CD4-positive, alpha-beta T cell (primary cell): ENCODE measurements at regions not wholly inside any gene's neighbourhood (a gene's known extent, or its start where the extent isn't known, plus 50 kb on each side); places are given as distances from the start of the nearest gene placed in this dataset.

Experiments used
- ATAC-seq: fragments of 200-7000 bp; cut with Tn5 transposase; one replicate; pipeline ENCODE4 v1.10.0; 2022; ENCODE audit warnings: mild to moderate bottlenecking; ENCODE audit not compliant: poor library complexity
- CTCF ChIA-PET: fragments of 350-600 bp; sonication (Branson Sonifier 250); formaldehyde crosslinking; loops from one replicate; lab custom pipeline; 2021; ENCODE audit warnings: antibody characterized with exemption, inconsistent platforms; lab: Charles Lee
- POLR2A ChIA-PET: fragments of 350-600 bp; sonication (Branson Sonifier 250); formaldehyde crosslinking; loops from one replicate; lab custom pipeline; 2021; ENCODE audit warnings: antibody characterized with exemption, inconsistent platforms; lab: Charles Lee
- DNase-seq, 14 experiments: peaks; one replicate each; pipeline ENCODE4 v3.0.0-alpha.2; 2013 to 2020; ENCODE audit warnings: mixed read lengths in 2 of 14
- H3K27ac ChIP-seq, 2 donors: one replicate each; pipeline versions ENCODE4 v1.5.1 to v1.7.0; 2013; ENCODE audit warnings: low read length in 2 of 2, low read depth in 1 of 2, mild to moderate bottlenecking in 1 of 2
- H3K27me3 ChIP-seq, 2 experiments: 1 replicate in 1 of 2; 2 replicates in 1 of 2; pipeline versions ENCODE4 v1.6.1 to v1.7.0; 2013; ENCODE audit warnings: low read length in 2 of 2, control low read depth in 1 of 2, mild to moderate bottlenecking in 1 of 2, moderate library complexity in 1 of 2; ENCODE audit not compliant: insufficient read depth in 2 of 2, control insufficient read depth in 1 of 2
- H3K36me3 ChIP-seq: one replicate; pipeline ENCODE4 v1.6.1; 2013; ENCODE audit warnings: low read length, control low read depth; ENCODE audit not compliant: insufficient read depth
- H3K4me1 ChIP-seq: one replicate; pipeline ENCODE4 v1.6.1; 2013; ENCODE audit warnings: low read length, control low read depth; ENCODE audit not compliant: insufficient read depth
- H3K4me3 ChIP-seq: one replicate; pipeline ENCODE4 v1.5.1; 2013; ENCODE audit warnings: mild to moderate bottlenecking, low read length, moderate library complexity
- H3K9me3 ChIP-seq, 2 experiments: 1 replicate in 1 of 2; 2 replicates in 1 of 2; pipeline versions ENCODE4 v1.6.1 to v1.7.0; 2013; ENCODE audit warnings: low read length in 2 of 2, mild to moderate bottlenecking in 2 of 2, control low read depth in 1 of 2, moderate library complexity in 1 of 2; ENCODE audit not compliant: control insufficient read depth in 1 of 2, insufficient read depth in 1 of 2
- H3K27ac Mint-ChIP-seq: one replicate; pipeline ENCODE4 v1.8.0; 2020; ENCODE audit warnings: mixed read lengths
- H3K27me3 Mint-ChIP-seq: one replicate; pipeline ENCODE4 v1.8.0; 2021; ENCODE audit warnings: mixed read lengths
- H3K36me3 Mint-ChIP-seq: one replicate; pipeline ENCODE4 v1.8.0; 2021; ENCODE audit warnings: low read depth, mixed read lengths
- H3K4me1 Mint-ChIP-seq: one replicate; pipeline ENCODE4 v1.8.0; 2021; ENCODE audit warnings: low read depth, mixed read lengths
- H3K4me3 Mint-ChIP-seq: one replicate; pipeline ENCODE4 v1.8.0; 2020; ENCODE audit warnings: mild to moderate bottlenecking, mixed read lengths
- H3K9me3 Mint-ChIP-seq: one replicate; pipeline ENCODE4 v1.8.0; 2020; ENCODE audit warnings: mixed read lengths
- intact Hi-C, 2 experiments: fragments of 100-400 bp; cut with DNase I in 1 of 2; cut with micrococcal nuclease in 1 of 2; formaldehyde crosslinking; loops; one replicate each; pipeline versions ENCODE4 v1.15.1 to v1.9.0; 2023 to 2025; cut with DNase I, micrococcal nuclease
- TF ChIP-seq, protein P1 (sequence below): fragments of 200-600 bp; IDR thresholded peaks from one replicate; pipeline ENCODE4 v1.8.0; 2022; ENCODE audit warnings: antibody characterized with exemption, mild to moderate bottlenecking

DNA sequence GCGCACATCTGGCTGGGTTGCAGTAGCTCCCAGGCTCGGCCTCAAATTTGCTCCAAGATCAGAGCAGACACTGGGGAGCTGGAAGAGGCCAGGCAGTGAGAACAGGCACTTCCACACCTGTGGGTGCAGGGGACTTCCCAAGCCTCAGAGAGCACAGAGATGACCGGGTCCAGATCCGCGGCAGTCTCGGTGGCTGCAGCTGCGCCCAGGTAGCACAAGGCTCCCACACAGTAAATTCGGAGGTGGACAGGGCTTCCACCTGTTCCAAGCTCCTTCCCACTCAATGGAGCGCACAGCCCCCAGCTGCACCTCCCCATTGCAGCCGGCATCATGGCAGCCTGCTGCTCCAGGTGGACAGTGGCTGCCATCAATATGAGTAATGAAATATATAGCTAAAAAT lies 1417.4 kb upstream of the SLC10A2 start:
- no peak for ATAC-seq
- TF ChIP-seq, protein P1, sequence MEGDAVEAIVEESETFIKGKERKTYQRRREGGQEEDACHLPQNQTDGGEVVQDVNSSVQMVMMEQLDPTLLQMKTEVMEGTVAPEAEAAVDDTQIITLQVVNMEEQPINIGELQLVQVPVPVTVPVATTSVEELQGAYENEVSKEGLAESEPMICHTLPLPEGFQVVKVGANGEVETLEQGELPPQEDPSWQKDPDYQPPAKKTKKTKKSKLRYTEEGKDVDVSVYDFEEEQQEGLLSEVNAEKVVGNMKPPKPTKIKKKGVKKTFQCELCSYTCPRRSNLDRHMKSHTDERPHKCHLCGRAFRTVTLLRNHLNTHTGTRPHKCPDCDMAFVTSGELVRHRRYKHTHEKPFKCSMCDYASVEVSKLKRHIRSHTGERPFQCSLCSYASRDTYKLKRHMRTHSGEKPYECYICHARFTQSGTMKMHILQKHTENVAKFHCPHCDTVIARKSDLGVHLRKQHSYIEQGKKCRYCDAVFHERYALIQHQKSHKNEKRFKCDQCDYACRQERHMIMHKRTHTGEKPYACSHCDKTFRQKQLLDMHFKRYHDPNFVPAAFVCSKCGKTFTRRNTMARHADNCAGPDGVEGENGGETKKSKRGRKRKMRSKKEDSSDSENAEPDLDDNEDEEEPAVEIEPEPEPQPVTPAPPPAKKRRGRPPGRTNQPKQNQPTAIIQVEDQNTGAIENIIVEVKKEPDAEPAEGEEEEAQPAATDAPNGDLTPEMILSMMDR, result no peak
- peaks cover 0 to 8% of the 10 kb centered on the region in 2 experiments for H3K9me3 ChIP-seq
- Mint-ChIP-seq H3K9me3 (peaks cover 2% of the 10 kb centered on the region), H3K27ac (no peak overlapping the region), H3K27me3 (no peaks in the 10 kb centered on the region), H3K36me3 (no peaks in the 10 kb centered on the region), H3K4me3 (no peak overlapping the region), H3K4me1 (no peaks in the 10 kb centered on the region)
- ChIA-PET POLR2A (no interaction called here), CTCF (no interaction called here)
- H3K4me1 ChIP-seq, result no peaks in the 10 kb centered on the region
- H3K27me3 ChIP-seq, result no peaks in the 10 kb centered on the region
- no peak overlapping the region for H3K4me3 ChIP-seq
- H3K27ac ChIP-seq, result no peak overlapping the region
- no peak for DNase-seq
- H3K36me3 ChIP-seq, result no peaks in the 10 kb centered on the region
- intact Hi-C loops, result no loop called here

DNA sequence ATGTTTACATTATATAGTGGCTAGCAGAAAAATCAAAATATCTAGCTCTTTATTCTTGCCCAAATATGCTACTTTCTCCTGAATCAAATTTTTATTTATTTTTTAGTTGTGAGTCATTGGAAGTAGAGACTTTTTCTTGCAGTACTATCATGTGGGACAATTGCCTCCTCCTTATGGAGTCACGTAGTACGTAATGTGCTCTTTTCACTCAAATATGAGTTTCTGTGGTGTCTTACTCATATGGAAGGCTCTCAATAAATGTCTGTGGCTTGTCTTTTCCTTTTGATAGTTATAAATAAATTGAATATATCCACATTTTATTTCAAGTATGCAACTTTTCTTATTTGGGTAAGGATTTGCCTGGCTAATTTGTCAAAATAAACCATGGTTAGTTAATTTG lies 1411.0 kb upstream of the SLC10A2 start:
- Mint-ChIP-seq H3K9me3 (peaks cover 8% of the 10 kb centered on the region), H3K4me3 (no peak overlapping the region), H3K27me3 (no peaks in the 10 kb centered on the region), H3K4me1 (no peaks in the 10 kb centered on the region), H3K27ac (no peak overlapping the region), H3K36me3 (no peaks in the 10 kb centered on the region)
- intact Hi-C loops, result no loop called here
- H3K36me3 ChIP-seq, result no peaks in the 10 kb centered on the region
- no peak for DNase-seq
- no peak for ATAC-seq
- H3K4me1 ChIP-seq, result no peaks in the 10 kb centered on the region
- CTCF ChIA-PET, result no interaction called here
- TF ChIP-seq, protein P1, result no peak
- H3K27ac ChIP-seq, result no peak overlapping the region
- POLR2A ChIA-PET, result no interaction called here
- H3K9me3 ChIP-seq, result no peaks in the 10 kb centered on the region
- no peaks in the 10 kb centered on the region for H3K27me3 ChIP-seq
- H3K4me3 ChIP-seq, result no peak overlapping the region

DNA sequence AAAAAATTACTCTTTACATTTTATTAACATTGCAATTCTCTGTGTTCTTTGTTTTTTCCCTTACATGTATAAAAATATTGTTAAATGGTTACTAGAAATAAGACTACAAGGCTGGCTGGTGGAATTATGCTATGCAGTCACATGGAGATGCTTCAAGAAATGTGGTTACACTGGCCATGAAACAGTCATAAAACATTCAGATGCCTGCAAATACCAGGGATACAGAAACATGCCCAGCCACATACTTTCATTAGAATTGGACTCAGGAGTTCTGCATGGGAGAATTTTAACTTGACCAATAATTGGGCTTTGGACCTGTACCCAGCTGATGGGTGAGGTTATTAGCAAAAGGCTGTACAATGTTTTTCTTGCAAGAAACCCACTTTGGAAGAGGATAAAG lies 1407.7 kb upstream of the SLC10A2 start:
- DNase-seq (no peak), ATAC-seq (no peak)
- H3K4me1 ChIP-seq, result no peaks in the 10 kb centered on the region
- H3K9me3 ChIP-seq, result no peaks in the 10 kb centered on the region
- intact Hi-C loops, result no loop called here
- H3K36me3 ChIP-seq, result no peaks in the 10 kb centered on the region
- no peaks in the 10 kb centered on the region for H3K27me3 ChIP-seq
- no peak overlapping the region for H3K27ac ChIP-seq
- CTCF ChIA-PET, result no interaction called here
- no peak overlapping the region for H3K4me3 Mint-ChIP-seq
- no peaks in the 10 kb centered on the region for H3K36me3 Mint-ChIP-seq
- H3K4me1 Mint-ChIP-seq, result no peaks in the 10 kb centered on the region
- no peaks in the 10 kb centered on the region for H3K27me3 Mint-ChIP-seq
- no peak overlapping the region for H3K27ac Mint-ChIP-seq
- TF ChIP-seq, protein P1, result no peak
- POLR2A ChIA-PET, result no interaction called here
- H3K4me3 ChIP-seq, result no peak overlapping the region
- H3K9me3 Mint-ChIP-seq, result peaks cover 6% of the 10 kb centered on the region
